Natural killer cell (primary cell): ENCODE measurements at regions not wholly inside any gene's neighbourhood (a gene's known extent, or its start where the extent isn't known, plus 50 kb on each side); places are given as distances from the start of the nearest gene placed in this dataset.

Experiments
- ATAC-seq, 3 donors: fragments of 150-1000 bp in 2 of 3; fragments of 200-7000 bp in 1 of 3; cut with Tn5 transposase; 1 replicate in 1 of 3; 2 replicates in 2 of 3; pipeline ENCODE4 v1.10.0; 2021; ENCODE audit warnings: mild to moderate bottlenecking in 2 of 3, moderate library complexity in 2 of 3
- DNase-seq, 2 donors: peaks; one replicate each; pipeline versions ENCODE4 v3.0.0 to v3.0.0-alpha.2; 2013 to 2021; ENCODE audit warnings: mixed read lengths in 1 of 2
- H3K27ac ChIP-seq: one replicate; pipeline ENCODE4 v1.5.1; 2013; ENCODE audit warnings: mild to moderate bottlenecking, low read length
- H3K27me3 ChIP-seq: one replicate; pipeline ENCODE4 v1.6.1; 2013; ENCODE audit warnings: low read length; ENCODE audit not compliant: control insufficient read depth, insufficient read depth
- H3K36me3 ChIP-seq: one replicate; pipeline ENCODE4 v1.6.1; 2013; ENCODE audit warnings: low read length; ENCODE audit not compliant: control insufficient read depth, insufficient read depth
- H3K4me1 ChIP-seq: one replicate; pipeline ENCODE4 v1.6.1; 2013; ENCODE audit warnings: low read length; ENCODE audit not compliant: control insufficient read depth, insufficient read depth
- H3K4me3 ChIP-seq: one replicate; pipeline ENCODE4 v1.5.1; 2013; ENCODE audit warnings: low read length
- H3K9me3 ChIP-seq: one replicate; pipeline ENCODE4 v1.6.1; 2013; ENCODE audit warnings: low read length; ENCODE audit not compliant: control insufficient read depth, insufficient read depth
- H3K27ac Mint-ChIP-seq, 2 donors: one replicate each; pipeline ENCODE4 v1.8.0; 2022; ENCODE audit warnings: mild to moderate bottlenecking in 2 of 2, mixed read lengths in 2 of 2, moderate library complexity in 1 of 2
- H3K27me3 Mint-ChIP-seq, 2 donors: one replicate each; pipeline ENCODE4 v1.8.0; 2022; ENCODE audit warnings: low read depth in 2 of 2, mixed read lengths in 2 of 2
- H3K36me3 Mint-ChIP-seq: one replicate; pipeline ENCODE4 v1.8.0; 2022; ENCODE audit warnings: mixed read lengths
- H3K4me1 Mint-ChIP-seq, 2 donors: one replicate each; pipeline ENCODE4 v1.8.0; 2022; ENCODE audit warnings: mixed read lengths in 2 of 2
- H3K4me3 Mint-ChIP-seq: one replicate; pipeline ENCODE4 v1.8.0; 2022; ENCODE audit warnings: mild to moderate bottlenecking, moderate library complexity, mixed read lengths
- H3K9me3 Mint-ChIP-seq, 2 donors: one replicate each; pipeline ENCODE4 v1.8.0; 2022; ENCODE audit warnings: mixed read lengths in 2 of 2
- CTCF ChIP-seq: fragments of 200-600 bp; IDR thresholded peaks from one replicate; pipeline ENCODE4 v1.8.0; 2022; ENCODE audit warnings: antibody characterized with exemption
- WGBS: methylation state at CpG from one replicate; pipeline ENCODE4 v1.1.7; 2013; ENCODE audit warnings: missing lambda C conversion rate; ENCODE audit not compliant: insufficient coverage; 5-methylcytosine and 5-hydroxymethylcytosine counted together
- intact Hi-C: fragments of 100-400 bp; cut with micrococcal nuclease; formaldehyde crosslinking; loops from one replicate; pipeline ENCODE4 v1.14.2; 2022

- Mint-ChIP-seq H3K9me3 (peaks cover 10 to 20% of the 10 kb centered on the region in 2 donors), H3K27me3 (no peaks in the 10 kb centered on the region), H3K4me3 (no peak overlapping the region), H3K4me1 (no peaks in the 10 kb centered on the region), H3K36me3 (no peaks in the 10 kb centered on the region), H3K27ac (no peak overlapping the region)
- Histone ChIP-seq H3K4me3 (no peak overlapping the region), H3K36me3 (no peaks in the 10 kb centered on the region), H3K27ac (no peak overlapping the region), H3K27me3 (no peaks in the 10 kb centered on the region), H3K9me3 (peaks cover 3% of the 10 kb centered on the region), H3K4me1 (no peaks in the 10 kb centered on the region)
- intact Hi-C loops: no loop called here
- TF ChIP-seq CTCF: no peak
- DNase-seq (no peak), ATAC-seq (no peak)
- no CpG with 5 or more reads among the region's 2 CpGs for WGBS
Measured at GRCh38 chr6:145454006-145454405, 281.3 kb downstream of the EPM2A start.

- intact Hi-C loops: no loop called here
- Histone ChIP-seq H3K4me3 (no peak overlapping the region), H3K36me3 (no peaks in the 10 kb centered on the region), H3K4me1 (no peaks in the 10 kb centered on the region), H3K27ac (no peak overlapping the region), H3K9me3 (peaks cover 3% of the 10 kb centered on the region), H3K27me3 (no peaks in the 10 kb centered on the region)
- H3K27me3 Mint-ChIP-seq: no peaks in the 10 kb centered on the region
- ATAC-seq: no peak
- no peak overlapping the region for H3K27ac Mint-ChIP-seq
- no peak for TF ChIP-seq CTCF
- no peaks in the 10 kb centered on the region for H3K4me1 Mint-ChIP-seq
- H3K9me3 Mint-ChIP-seq: peaks cover 5 to 11% of the 10 kb centered on the region in 2 donors
- H3K36me3 Mint-ChIP-seq: no peaks in the 10 kb centered on the region
- H3K4me3 Mint-ChIP-seq: no peak overlapping the region
- DNase-seq: no peak
Measured at GRCh38 chr6:145457556-145457955, 277.8 kb downstream of the EPM2A start.

- Histone ChIP-seq H3K27ac (no peak overlapping the region), H3K36me3 (no peaks in the 10 kb centered on the region), H3K27me3 (no peaks in the 10 kb centered on the region), H3K4me3 (no peak overlapping the region), H3K4me1 (no peaks in the 10 kb centered on the region), H3K9me3 (peaks cover 8% of the 10 kb centered on the region)
- Mint-ChIP-seq H3K27me3 (no peaks in the 10 kb centered on the region), H3K27ac (no peak overlapping the region), H3K9me3 (peaks cover 14 to 15% of the 10 kb centered on the region in 2 donors), H3K36me3 (peaks cover 7% of the 10 kb centered on the region), H3K4me1 (no peaks in the 10 kb centered on the region), H3K4me3 (no peak overlapping the region)
- ATAC-seq (no peak), DNase-seq (no peak)
- intact Hi-C loops: no loop called here
- no peak for TF ChIP-seq CTCF
Measured at GRCh38 chr6:145468534-145468933, 266.8 kb downstream of the EPM2A start.

- Histone ChIP-seq H3K9me3 (peaks cover 8% of the 10 kb centered on the region), H3K36me3 (no peaks in the 10 kb centered on the region), H3K27ac (no peak overlapping the region), H3K27me3 (no peaks in the 10 kb centered on the region), H3K4me1 (no peaks in the 10 kb centered on the region), H3K4me3 (no peak overlapping the region)
- no peaks in the 10 kb centered on the region for H3K4me1 Mint-ChIP-seq
- H3K27me3 Mint-ChIP-seq: no peaks in the 10 kb centered on the region
- intact Hi-C loops: no loop called here
- H3K4me3 Mint-ChIP-seq: no peak overlapping the region
- H3K36me3 Mint-ChIP-seq: peaks cover 7% of the 10 kb centered on the region
- no peak for ATAC-seq
- no peak for TF ChIP-seq CTCF
- no peak overlapping the region for H3K27ac Mint-ChIP-seq
- H3K9me3 Mint-ChIP-seq: peaks cover 11 to 15% of the 10 kb centered on the region in 2 donors
- no peak for DNase-seq
Measured at GRCh38 chr6:145469021-145469420, 266.3 kb downstream of the EPM2A start.
